HG03196 (cell line): ENCODE measurements at regions not wholly inside any gene's neighbourhood (a gene's known extent, or its start where the extent isn't known, plus 50 kb on each side); places are given as distances from the start of the nearest gene placed in this dataset.

Experiments used
- ATAC-seq: cut with Tn5 transposase; IDR thresholded peaks from one replicate; pipeline ENCODE4 v1.9.1; 2021; ENCODE audit not compliant: unreplicated experiment

DNA sequence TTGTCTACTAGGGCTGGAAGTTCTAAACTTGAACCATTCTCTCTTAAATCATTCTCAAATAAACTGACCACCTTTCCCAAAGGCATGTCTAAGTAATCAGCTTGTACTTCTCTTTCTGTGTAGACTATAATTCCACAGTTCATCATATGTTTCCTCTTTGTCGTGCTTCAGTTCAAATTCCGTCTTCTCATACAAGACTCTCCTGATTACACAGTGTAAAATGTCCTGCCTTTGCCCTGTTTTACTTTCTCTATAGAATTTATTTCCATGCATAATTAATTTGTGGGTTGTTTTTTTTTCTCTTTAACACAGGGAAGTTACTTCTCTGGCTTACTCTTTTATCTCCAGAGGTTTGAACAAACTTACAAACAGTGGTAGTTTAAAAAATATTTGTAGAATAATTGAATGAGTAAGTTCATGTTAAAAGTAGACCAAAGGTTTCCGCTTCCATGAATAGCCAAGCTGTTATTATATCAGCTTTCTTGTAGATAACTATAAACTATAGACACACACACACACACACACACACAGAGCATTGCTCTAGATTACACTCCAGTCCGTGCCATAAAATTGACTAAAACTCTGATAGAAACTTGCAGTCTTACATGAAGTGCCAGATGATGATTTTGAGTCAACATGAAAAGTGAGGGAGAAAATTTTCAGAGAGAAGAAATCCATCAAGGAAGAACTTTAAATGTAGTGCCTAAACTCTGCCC lies 119.0 kb downstream of the SUCNR1 start:
- no peak for ATAC-seq

DNA sequence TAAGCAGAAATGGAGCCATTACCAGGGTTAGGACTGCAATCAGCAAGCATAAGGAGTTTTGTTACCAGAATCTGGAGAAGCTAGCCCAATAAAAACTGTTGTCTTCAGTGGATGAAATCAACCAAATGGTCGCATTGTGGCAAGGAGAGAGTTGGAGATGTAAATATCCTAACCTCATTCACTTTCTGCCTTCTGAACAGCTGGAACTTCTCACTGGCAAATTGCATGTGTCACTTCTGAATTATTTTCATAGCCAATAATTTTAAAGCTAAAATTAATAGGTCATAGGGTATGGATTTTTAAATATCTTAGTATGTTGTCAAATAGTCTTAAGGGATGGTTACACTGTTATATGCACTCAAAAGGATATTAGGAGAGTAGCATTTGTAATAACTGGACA lies 121.6 kb downstream of the SUCNR1 start:
- ATAC-seq = no peak

DNA sequence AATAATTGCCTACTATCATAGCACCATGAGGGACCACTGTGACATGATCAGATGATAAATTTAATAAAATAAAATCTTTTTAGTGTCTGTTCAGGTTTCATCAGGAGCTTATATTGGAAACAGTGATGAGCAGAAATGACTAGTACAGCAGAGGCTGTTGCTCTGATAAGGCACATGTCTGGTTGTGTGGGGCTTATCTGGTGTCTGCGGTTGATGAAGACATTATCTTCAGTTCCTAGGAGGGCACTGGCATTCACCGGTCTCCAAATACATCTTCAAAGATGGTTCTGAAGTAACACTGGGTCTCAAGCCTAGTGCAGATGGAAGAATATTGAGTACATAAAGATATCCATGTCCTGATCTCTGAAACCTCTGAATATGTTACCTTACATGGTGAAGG lies 125.3 kb downstream of the SUCNR1 start:
- no peak for ATAC-seq

DNA sequence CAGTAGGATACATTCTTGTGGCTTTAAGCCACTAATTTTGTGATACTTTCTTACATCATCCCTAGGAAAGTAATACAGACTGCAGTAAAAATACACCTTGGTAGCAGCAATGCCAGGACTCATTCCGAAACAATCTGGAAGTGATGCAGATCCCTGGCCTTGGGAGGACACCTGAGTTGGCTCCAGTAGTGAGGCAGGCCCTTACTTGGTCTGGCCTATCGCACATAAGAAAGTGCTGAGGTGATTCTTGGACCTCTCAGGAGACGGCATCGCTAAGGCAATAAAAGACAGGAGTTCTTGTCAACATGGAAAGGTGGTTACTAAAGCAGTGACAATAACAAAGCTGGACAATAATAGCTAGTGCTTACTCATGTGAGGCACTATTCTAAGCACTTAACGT lies 126.5 kb downstream of the SUCNR1 start:
- ATAC-seq = no peak

DNA sequence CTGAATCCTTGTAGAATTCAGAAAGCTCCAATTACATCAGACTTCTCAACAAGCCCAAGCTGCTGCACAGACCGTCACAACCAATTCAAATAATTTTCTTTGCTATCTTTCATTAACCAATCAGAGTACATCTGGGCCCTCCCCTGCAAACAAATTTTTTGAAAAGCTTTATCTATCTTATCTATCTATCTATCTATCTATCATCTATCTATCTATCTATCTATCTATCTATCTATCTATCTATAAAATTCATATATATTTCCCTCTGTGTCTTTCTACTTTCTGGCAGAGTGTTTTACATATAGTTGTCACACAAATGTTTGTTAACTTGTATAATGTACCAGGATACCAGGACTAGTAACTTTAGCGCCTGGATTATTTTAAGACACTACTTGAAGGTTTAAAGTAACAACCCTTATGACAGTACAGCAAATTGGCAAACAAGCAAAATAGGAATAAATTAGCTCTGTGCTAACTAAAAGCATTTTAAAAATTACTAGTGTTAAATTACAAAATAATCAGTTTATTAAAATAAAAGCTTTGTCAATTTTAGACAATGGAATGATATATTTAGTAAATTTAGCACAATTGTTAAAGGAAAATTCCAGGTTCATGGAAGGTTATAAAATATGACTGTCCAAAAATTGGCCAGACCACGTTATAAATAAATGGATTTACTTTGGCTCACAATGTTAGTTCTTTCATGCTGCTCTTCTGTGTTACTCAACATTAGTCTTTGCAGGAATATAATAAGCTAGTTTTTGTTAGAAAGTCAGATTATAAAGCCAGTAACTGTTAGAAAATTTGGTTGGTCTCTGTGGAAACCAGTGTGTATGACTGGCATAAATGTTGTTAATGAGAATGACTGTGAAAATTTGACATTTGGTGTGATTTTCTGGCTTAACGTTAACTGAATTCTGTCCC lies 138.6 kb downstream of the SUCNR1 start:
- no peak for ATAC-seq

DNA sequence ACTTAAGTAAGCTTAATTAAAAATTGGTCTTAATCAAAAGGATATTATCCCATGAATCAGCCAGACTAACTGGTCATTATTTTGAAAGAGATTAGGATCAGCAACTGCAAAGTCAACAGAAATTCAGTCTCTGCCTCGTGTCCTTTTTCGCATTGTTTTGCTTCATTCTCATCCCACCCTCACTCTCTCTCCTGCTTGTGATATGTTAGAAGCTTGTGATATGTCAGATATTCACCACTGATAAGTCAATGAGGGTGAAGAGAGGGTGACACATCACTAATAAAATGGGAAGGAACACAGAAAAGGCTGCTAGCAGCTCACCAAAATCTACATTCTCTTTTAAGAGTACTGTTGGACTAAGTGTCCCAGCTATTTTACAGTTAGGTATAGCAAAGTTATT lies 146.1 kb downstream of the SUCNR1 start:
- no peak for ATAC-seq

DNA sequence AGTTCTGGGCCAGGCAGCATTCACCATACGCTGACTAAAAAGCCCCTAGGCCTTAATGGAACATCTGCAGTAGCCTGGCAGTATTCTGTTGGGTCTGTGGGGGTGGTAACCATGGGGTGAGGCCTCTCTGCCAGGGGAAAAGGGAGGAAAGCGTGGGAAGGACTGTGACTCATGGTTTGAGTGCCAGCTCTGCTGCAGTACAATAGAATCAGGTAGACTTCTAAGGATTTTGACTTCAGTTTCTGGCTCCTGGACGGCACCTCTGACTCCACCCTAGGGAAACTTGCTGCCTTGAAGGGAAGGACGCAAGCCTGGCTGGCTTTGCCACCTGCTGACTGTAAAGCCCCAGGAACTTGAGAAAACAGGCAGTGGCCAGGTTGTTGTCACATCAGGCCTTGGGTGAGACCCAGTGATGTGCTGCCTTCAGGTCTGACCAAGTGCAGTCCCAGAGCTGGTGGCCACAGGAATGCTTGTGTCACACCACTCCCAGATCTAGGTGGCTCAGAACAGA lies 148.6 kb downstream of the SUCNR1 start:
- ATAC-seq = no peak

DNA sequence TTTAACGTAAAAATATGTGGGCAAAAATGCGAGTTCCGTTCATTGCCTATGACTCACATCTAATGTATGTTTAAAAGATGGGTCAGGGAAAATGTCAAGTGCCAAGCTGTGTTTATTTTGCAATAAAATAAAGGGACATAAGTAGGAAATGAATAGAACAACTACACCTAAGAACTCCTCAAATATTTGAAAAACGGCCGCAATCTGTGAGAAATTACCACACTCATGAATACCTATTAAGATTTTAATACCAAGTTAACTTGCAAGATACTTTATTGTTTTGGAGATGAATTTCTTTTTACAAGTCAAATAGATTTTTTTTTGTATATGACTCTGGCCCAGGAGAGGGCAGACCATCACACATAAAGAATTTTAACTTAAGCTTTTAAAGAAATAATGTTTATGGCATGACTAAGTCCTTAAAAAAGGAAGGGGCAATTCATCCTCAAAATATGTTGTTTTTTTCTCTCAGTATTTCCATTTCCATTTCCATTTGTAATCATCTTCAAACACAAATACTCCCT lies 152.7 kb downstream of the SUCNR1 start:
- no peak for ATAC-seq

DNA sequence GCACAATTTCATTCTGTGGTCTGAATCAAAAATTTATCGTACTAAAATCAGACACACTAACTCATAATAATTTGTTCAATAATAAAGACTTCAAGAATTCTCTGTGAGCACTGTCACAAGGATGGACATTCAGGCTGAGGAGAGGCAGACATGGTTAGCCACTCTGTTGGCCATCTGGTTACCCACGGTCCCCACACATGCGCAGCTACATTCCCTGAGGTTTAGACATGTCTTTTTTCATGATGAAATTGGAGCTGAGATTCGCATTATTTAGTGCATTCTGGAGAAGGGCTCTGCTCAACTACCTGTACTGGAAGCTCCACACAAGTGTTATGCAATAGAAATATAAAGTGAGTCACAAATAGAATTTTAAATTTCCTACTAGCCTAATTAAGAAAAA lies 156.9 kb downstream of the SUCNR1 start:
- no peak for ATAC-seq

DNA sequence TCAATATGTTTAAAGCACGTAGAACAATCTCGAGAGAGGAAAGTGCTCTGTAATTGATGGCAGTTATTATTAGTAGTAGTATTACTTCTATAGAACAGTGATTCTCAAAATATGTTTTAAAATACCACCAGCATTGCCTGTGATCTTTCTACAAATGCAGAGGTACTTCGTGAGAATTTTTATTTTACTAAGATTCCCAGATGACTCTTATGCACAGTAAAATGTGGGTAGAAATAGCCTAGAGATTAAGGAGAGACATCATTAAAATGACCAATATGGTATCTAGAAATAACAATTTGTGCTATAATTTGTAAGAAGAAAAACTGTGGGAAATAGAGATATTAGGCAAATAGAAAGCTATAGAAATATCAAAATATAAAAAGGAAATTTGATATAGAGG lies 157.9 kb downstream of the SUCNR1 start:
- no peak for ATAC-seq

DNA sequence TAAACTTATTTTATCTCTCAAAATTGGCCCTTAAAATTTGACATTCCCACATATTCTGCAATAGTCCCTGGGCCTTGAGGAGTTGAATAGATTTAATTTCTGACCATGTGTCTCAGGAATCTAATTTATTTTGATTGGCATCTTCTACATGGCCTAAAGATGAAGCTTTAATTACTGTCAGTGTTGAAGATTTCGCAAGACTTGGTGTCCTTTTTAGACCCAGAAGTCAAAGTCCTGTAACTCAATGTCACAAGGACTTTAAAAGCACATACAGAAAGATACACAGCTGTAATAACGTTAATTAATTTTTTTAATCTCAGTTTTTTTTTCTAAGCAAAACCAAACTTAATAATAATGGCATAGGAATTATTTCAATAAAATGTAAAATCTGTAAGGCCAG lies 163.9 kb downstream of the SUCNR1 start:
- no peak for ATAC-seq

DNA sequence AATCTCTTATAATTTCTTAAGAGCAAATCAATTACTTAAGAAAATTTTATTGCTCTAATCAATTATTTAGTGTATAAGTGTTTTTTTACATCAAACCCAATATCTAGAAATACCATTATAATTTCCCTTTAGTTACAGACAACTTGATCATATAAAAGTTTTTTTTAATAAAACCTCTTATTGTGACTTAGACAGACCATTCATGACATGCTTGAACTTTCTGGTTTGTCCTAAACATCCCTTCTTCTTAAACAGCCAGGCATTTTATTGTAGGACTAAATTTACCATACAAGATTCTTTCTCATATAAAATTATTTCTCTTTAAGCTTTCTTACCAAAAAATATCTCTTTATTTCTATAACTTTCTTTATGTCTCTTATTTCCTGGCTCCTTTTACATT lies 164.5 kb downstream of the SUCNR1 start:
- ATAC-seq = no peak

DNA sequence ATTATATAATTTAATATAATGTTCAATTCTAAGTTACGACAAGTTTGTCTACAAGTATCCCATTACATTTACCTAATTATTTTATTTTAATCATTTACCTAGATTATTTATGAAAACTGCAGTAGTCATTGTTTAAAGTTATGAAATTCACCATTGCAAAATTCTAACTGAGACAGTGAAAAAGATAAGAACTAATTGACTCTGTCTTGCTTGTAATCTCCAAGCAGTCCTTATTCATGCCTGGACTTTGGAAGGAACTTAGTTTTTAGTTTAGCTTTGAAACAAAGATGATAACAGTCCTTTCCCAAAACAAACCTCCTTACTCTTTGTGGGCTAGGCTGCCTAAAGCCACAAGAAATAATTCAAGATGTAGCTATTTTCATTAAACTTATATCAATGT lies 165.0 kb downstream of the SUCNR1 start:
- no peak for ATAC-seq

DNA sequence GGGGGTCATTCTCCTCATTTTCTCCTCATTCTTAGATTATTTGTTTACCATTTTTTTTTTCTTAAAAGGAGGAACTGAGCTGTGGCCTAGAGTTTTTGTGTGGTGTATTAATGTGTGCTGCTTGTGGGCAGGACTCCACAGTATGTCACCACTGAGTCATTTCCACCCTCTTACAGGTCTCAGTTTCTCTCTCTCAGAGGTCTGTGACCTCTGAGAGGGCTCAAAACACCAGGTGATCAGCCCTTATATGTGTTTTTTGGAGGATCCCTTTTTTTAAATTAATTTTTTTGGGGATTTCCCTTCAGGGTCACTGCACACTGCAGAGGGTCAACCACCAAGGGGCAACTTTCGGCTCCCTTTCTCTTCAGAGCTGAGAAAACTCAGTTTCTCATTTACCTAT lies 166.4 kb downstream of the SUCNR1 start:
- peak; percentile 96 for ATAC-seq

DNA sequence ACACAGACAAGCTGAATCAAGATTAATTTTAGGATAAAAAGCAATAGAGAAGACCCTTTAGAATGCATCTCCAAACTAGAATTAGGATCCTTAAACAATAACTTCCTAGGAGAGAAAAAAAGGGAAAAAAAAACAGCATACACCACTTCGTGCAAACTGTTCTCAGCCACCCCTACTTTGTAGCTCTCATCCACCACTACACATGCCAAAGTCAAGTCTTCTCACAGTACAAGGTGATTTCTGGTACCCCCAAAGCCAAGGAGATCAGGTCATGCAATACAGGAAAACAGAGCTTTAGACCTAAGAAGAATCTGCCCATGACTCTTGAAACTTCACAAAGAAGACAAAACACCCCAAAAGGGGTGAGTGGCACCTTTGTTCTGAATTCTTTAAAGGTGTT lies 166.9 kb downstream of the SUCNR1 start:
- ATAC-seq = no peak

DNA sequence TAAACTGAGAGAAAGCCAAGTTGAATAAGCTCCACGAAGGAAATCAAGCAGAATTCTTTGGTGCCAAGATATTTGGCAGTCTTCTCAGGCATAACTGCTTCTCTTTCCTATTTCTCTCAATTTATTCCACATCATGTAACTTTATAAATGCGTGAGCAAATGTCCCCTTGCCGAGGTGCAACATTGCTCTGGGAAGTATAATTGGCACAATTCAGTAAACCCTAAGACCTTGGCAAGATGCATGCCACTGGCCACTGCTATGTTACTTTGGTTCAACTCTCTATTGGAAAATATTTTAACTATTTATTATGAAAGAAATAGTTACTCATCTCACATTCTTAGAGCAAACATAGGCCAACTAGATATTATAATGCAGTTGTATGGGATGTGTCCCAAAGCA lies 170.2 kb downstream of the SUCNR1 start:
- no peak for ATAC-seq

DNA sequence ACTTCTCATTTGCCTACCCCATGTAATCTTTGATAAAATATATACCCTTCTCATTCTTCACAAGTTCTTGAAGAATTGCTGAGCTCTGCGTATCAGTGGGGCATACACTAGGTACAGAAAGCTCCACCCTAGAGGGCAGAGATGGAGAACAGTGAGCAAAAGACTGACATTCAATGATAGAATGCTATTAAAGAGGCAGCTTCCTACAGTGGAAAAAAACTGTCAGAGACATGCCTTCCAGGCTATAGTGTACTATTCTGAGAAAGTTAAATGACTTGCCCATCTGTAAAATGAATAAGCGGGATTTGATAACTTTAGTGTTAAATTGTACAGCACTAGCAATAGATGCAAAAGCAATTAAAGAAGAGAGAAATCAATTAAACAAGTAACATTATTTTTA lies 172.8 kb downstream of the SUCNR1 start:
- no peak for ATAC-seq

DNA sequence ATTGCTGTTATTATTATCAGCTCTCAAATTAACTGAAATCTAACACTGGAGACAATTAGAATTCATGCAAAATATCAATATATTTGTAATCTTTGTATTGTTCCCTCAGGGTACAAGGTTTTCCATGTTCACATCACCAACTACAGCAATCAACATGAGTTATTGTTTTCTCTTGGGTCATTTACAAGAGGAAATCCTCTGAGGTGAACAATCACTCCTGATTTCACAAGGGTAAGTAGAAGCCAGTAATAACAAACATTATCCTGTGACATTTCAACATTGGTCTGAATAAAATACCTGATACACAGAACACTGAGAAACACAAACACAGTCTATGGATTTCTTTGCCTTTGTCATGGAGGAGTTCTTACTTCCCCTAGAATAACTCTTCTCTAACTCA lies 174.0 kb downstream of the SUCNR1 start:
- ATAC-seq = no peak

DNA sequence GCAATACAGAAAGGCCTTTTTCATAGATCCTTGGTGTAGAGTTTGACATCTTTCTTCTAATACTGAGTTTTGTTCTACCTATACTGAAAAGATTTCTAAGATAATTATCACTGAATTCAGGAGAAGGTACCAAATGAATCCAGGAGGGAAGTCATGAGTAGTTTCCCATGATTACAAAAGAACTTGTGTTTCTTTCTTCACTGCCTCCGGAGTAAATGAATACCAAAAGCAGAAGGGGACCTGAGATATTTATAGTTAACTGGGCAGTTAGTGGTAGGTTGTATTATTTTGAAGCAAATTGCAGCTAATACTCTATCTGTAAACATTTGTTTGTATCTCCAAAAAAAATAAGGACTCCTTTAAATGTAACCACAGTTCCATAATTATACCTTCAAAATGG lies 175.4 kb downstream of the SUCNR1 start:
- ATAC-seq = no peak

DNA sequence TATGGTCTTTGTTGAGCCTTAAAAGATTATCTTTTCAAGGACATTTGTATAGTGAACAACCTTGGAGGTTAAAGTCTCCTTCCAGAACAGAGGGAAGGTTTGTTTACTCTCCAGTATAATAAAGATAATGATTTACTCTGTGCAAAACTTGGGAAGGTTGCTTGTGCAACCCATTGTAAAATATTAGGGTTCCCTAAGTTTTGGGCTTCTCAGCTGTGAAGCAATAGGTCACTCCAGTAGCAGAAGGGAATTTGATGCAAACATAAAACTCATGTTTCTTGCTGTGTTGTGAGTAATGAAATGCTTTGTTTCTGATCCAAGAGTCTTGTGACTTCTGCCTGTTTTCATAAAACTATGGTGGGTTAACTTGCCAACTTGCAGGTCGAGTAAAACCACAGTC lies 177.5 kb downstream of the SUCNR1 start:
- ATAC-seq = no peak

DNA sequence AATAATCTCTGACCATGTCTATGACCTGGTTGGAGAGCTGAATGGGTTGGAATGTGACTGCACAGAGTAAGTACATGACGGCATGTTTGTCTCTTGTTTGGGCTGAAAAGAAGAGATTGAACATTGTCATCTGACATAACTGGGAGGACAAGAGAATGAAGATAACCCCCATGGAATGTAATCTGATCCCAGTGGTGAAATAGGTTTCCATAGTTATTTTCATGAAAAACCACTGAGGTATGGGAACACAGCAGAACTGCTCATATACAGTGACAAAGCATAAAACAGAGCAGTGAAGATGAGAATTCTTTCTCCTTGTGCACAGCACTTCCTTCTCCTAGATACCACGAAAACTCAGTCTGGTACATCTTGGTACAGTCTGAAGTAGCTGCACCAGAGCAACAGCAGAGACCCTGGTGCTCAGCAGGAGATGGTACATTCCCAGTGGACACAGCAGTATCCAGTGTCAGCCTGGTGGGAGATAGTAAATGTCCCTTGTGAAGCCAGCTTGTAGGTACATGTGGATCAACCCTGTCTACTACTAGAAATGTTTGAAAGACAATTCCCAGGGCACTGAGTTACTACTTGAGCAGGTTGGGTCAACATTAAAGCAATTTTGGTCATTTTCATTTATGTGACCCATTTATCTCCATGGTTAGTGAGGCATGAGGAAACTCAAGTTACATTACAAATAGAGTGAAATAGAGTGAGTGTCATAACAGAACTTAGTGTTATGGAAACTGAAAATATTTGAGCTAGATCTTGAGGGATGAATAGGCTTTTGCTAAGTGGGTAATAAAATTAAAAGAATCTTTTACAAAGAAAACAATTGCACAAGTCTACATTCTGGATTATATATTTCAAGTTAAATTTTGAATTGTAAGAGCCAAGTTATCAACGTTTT lies 178.3 kb downstream of the SUCNR1 start:
- peak; percentile 53 for ATAC-seq
